PC-3 (cell line): ENCODE measurements at regions not wholly inside any gene's neighbourhood (a gene's known extent, or its start where the extent isn't known, plus 50 kb on each side); places are given as distances from the start of the nearest gene placed in this dataset.

Source experiments
- CTCF ChIP-seq: fragments of 300-600 bp; sonication (generic); conservative IDR thresholded peaks from 2 replicates; pipeline ENCODE4 v1.5.1; 2017; ENCODE audit warnings: antibody characterized with exemption, low read depth, mild to moderate bottlenecking, low read length
- EZH2 ChIP-seq: fragments of 300-600 bp; sonication (generic); IDR thresholded peaks from one replicate; pipeline ENCODE4 v1.6.1; 2017; ENCODE audit warnings: antibody characterized with exemption, mild to moderate bottlenecking, low read length; ENCODE audit not compliant: unreplicated experiment
- EZH2phosphoT487 ChIP-seq: fragments of 300-600 bp; sonication (generic); IDR thresholded peaks from 2 replicates; pipeline ENCODE4 v1.6.1; 2018; ENCODE audit warnings: mild to moderate bottlenecking, antibody characterized with exemption, low read length, borderline replicate concordance

- no peak for TF ChIP-seq CTCF
- no peak for TF ChIP-seq EZH2
- no peak for TF ChIP-seq EZH2phosphoT487
Observed at GRCh38 chr3:64900617-64901521, 213.1 kb upstream of the ADAMTS9 start.
